IMR-90 (cell line): ENCODE measurements at regions not wholly inside any gene's neighbourhood (a gene's known extent, or its start where the extent isn't known, plus 50 kb on each side); places are given as distances from the start of the nearest gene placed in this dataset.

ENCODE experiments used
- ATAC-seq: fragments of 200-7000 bp; cut with Tn5 transposase; 2 replicates; pipeline ENCODE4 v1.9.1; 2020; ENCODE audit warnings: low read depth, mild to moderate bottlenecking, moderate library complexity
- BruUV-seq: library from RNA; stranded (reverse); fragments of 400-500 nt; replicated peaks from 2 replicates; lab custom pipeline; 2021; lab: Mats Ljungman, UMichigan
- CTCF ChIA-PET: fragments of 300-600 bp; formaldehyde crosslinking; extraction: SDS; loops from one replicate; lab custom pipeline; 2021; ENCODE audit warnings: antibody characterized with exemption; lab: Yijun Ruan, JAX
- POLR2A ChIA-PET: fragments of 300-600 bp; sonication (Branson Sonifier 250); formaldehyde crosslinking; loops from one replicate; lab custom pipeline; 2022; ENCODE audit warnings: antibody characterized with exemption; ENCODE audit not compliant: unreplicated experiment; lab: Charles Lee
- DNase-seq: peaks from one replicate; pipeline ENCODE4 v3.0.0; 2013
- H2AFZ ChIP-seq: replicated peaks from 2 replicates; pipeline ENCODE3; 2013; ENCODE audit warnings: low read length, mild to moderate bottlenecking; ENCODE audit not compliant: poor library complexity
- H2AK5ac ChIP-seq: 2 replicates; pipeline ENCODE4 v1.6.1; 2013; ENCODE audit warnings: low read depth, low read length, inconsistent platforms
- H2AK9ac ChIP-seq: replicated peaks from 2 replicates; pipeline ENCODE3; 2013; ENCODE audit warnings: mild to moderate bottlenecking, low read depth, low read length, moderate library complexity; ENCODE audit not compliant: poor library complexity
- H2BK120ac ChIP-seq: 2 replicates; pipeline ENCODE4 v1.6.1; 2013; ENCODE audit warnings: low read depth, low read length, inconsistent platforms
- H2BK15ac ChIP-seq: 3 replicates; pipeline ENCODE4 v1.6.1; 2013; ENCODE audit warnings: low read depth, low read length, inconsistent platforms
- H2BK20ac ChIP-seq: 2 replicates; pipeline ENCODE4 v1.6.1; 2013; ENCODE audit warnings: low read depth, mild to moderate bottlenecking, inconsistent platforms, low read length, moderate library complexity
- H2BK5ac ChIP-seq: 2 replicates; pipeline ENCODE4 v1.6.1; 2013; ENCODE audit warnings: mild to moderate bottlenecking, low read depth, low read length, inconsistent platforms; ENCODE audit not compliant: poor library complexity, severe bottlenecking
- H3K14ac ChIP-seq: replicated peaks from 2 replicates; pipeline ENCODE4 v1.6.1; 2013; ENCODE audit warnings: low read depth, low read length, inconsistent platforms
- H3K18ac ChIP-seq: 2 replicates; pipeline ENCODE4 v1.6.1; 2013; ENCODE audit warnings: low read depth, low read length, control low read depth
- H3K23ac ChIP-seq: 2 replicates; pipeline ENCODE4 v1.6.1; 2013; ENCODE audit warnings: low read depth, low read length, inconsistent platforms
- H3K27ac ChIP-seq: 2 replicates; pipeline ENCODE4 v1.5.1; 2013; ENCODE audit warnings: mild to moderate bottlenecking, control low read depth, low read length; ENCODE audit not compliant: insufficient read depth
- H3K27me3 ChIP-seq: 2 replicates; pipeline ENCODE4 v1.6.1; 2013; ENCODE audit warnings: low read length; ENCODE audit not compliant: control insufficient read depth, insufficient read depth
- H3K36me3 ChIP-seq: 2 replicates; pipeline ENCODE4 v1.6.1; 2013; ENCODE audit warnings: low read length, mixed read lengths; ENCODE audit not compliant: control insufficient read depth, insufficient read depth
- H3K4ac ChIP-seq: 2 replicates; pipeline ENCODE4 v1.6.1; 2013; ENCODE audit warnings: low read depth, low read length, inconsistent platforms
- H3K4me1 ChIP-seq: 2 replicates; pipeline ENCODE4 v1.6.1; 2013; ENCODE audit warnings: low read length, mixed read lengths; ENCODE audit not compliant: control insufficient read depth, insufficient read depth
- H3K4me2 ChIP-seq: 2 replicates; pipeline ENCODE4 v1.6.1; 2013; ENCODE audit warnings: low read depth, mild to moderate bottlenecking, control low read depth, low read length, moderate library complexity
- H3K4me3 ChIP-seq: 2 replicates; pipeline ENCODE4 v1.5.1; 2013; ENCODE audit warnings: low read depth, mild to moderate bottlenecking, control low read depth, low read length, moderate library complexity; ENCODE audit not compliant: insufficient read depth
- H3K56ac ChIP-seq: 2 replicates; pipeline ENCODE4 v1.6.1; 2013; ENCODE audit warnings: low read length, inconsistent platforms; ENCODE audit not compliant: insufficient read depth; ENCODE audit errors: extremely low read depth
- H3K79me1 ChIP-seq, 2 experiments: 2 replicates each; pipeline ENCODE4 v1.6.1; 2013; ENCODE audit warnings: low read length in 2 of 2, inconsistent platforms in 1 of 2, low read depth in 1 of 2
- H3K9ac ChIP-seq: 2 replicates; pipeline ENCODE4 v1.6.1; 2013; ENCODE audit warnings: low read depth, low read length, control low read depth
- H3K9me1 ChIP-seq: 2 replicates; pipeline ENCODE4 v1.6.1; 2013; ENCODE audit warnings: low read length, inconsistent platforms; ENCODE audit not compliant: insufficient read depth
- H3K9me3 ChIP-seq: 2 replicates; pipeline ENCODE4 v1.6.1; 2013; ENCODE audit warnings: low read length; ENCODE audit not compliant: control insufficient read depth, insufficient read depth
- H4K20me1 ChIP-seq: 2 replicates; pipeline ENCODE4 v1.6.1; 2013; ENCODE audit warnings: low read length, inconsistent platforms; ENCODE audit not compliant: insufficient read depth
- H4K5ac ChIP-seq: 2 replicates; pipeline ENCODE4 v1.6.1; 2013; ENCODE audit warnings: mild to moderate bottlenecking, low read depth, low read length, control low read depth
- H4K8ac ChIP-seq, 2 experiments: 2 replicates each; pipeline ENCODE4 v1.6.1; 2013; ENCODE audit warnings: low read depth in 2 of 2, low read length in 2 of 2, control low read depth in 1 of 2, inconsistent platforms in 1 of 2
- H4K91ac ChIP-seq: 2 replicates; pipeline ENCODE4 v1.6.1; 2013; ENCODE audit warnings: low read depth, low read length, inconsistent platforms; ENCODE audit not compliant: insufficient read depth
- BHLHE40 ChIP-seq: fragments of 150-350 bp; IDR thresholded peaks from 2 replicates; pipeline ENCODE4 v1.6.1; 2016; ENCODE audit warnings: mild to moderate bottlenecking, low read depth, low read length
- CEBPB ChIP-seq: IDR thresholded peaks from 2 replicates; pipeline ENCODE4 v1.6.1; 2012; ENCODE audit warnings: low read depth, low read length, improper control_type of control experiment
- CHD1 ChIP-seq: IDR thresholded peaks from 2 replicates; pipeline ENCODE4 v1.6.1; 2012; ENCODE audit warnings: low read depth, low read length, improper control_type of control experiment
- CTCF ChIP-seq: conservative IDR thresholded peaks from 2 replicates; pipeline ENCODE4 v1.5.1; 2012; ENCODE audit warnings: mild to moderate bottlenecking, low read depth, low read length, improper control_type of control experiment
- FOS ChIP-seq: fragments of 150-350 bp; IDR thresholded peaks from 2 replicates; pipeline ENCODE4 v1.6.1; 2016; ENCODE audit warnings: low read depth, low read length
- MAFK ChIP-seq: IDR thresholded peaks from 2 replicates; pipeline ENCODE4 v1.6.1; 2012; ENCODE audit warnings: low read depth, low read length, improper control_type of control experiment
- MAZ ChIP-seq: IDR thresholded peaks from 2 replicates; pipeline ENCODE4 v1.6.1; 2012; ENCODE audit warnings: low read depth, mild to moderate bottlenecking, low read length, improper control_type of control experiment, moderate library complexity, borderline replicate concordance
- MXI1 ChIP-seq: IDR thresholded peaks from 2 replicates; pipeline ENCODE4 v1.6.1; 2012; ENCODE audit warnings: low read depth, mild to moderate bottlenecking, low read length, moderate library complexity, borderline replicate concordance
- NFE2L2 ChIP-seq: fragments of 150-350 bp; IDR thresholded peaks from 2 replicates; pipeline ENCODE4 v1.6.1; 2016; ENCODE audit warnings: low read depth, mild to moderate bottlenecking, low read length
- POLR2A ChIP-seq: IDR thresholded peaks from 2 replicates; pipeline ENCODE4 v1.6.1; 2012; ENCODE audit warnings: mild to moderate bottlenecking, low read depth, low read length
- RAD21 ChIP-seq: IDR thresholded peaks from 2 replicates; pipeline ENCODE4 v1.6.1; 2012; ENCODE audit warnings: low read length, improper control_type of control experiment
- RCOR1 ChIP-seq: IDR thresholded peaks from 2 replicates; pipeline ENCODE4 v1.6.1; 2012; ENCODE audit warnings: mild to moderate bottlenecking, low read length, improper control_type of control experiment; ENCODE audit not compliant: insufficient replicate concordance
- RFX5 ChIP-seq: IDR thresholded peaks from 2 replicates; pipeline ENCODE4 v1.8.0; 2012; ENCODE audit warnings: low read depth, mild to moderate bottlenecking, low read length, moderate library complexity
- SMC3 ChIP-seq: fragments of 150-350 bp; IDR thresholded peaks from 2 replicates; pipeline ENCODE4 v1.6.1; 2016; ENCODE audit warnings: low read depth, mild to moderate bottlenecking, antibody characterized with exemption, low read length, moderate library complexity
- WGBS, 2 experiments: methylation state at CpG; one replicate each; pipeline versions ENCODE4 v1.1.5 to v1.1.7; 2013; ENCODE audit warnings: missing lambda C conversion rate in 2 of 2; ENCODE audit not compliant: insufficient read length in 1 of 2; ENCODE audit errors: extremely low coverage in 2 of 2; 5-methylcytosine and 5-hydroxymethylcytosine counted together
- dilution Hi-C: fragments of 300-500 bp; cut with HindIII; formaldehyde crosslinking; loops from one replicate; pipeline ENCODE4 v1.14.3; 2018; ENCODE audit warnings: low sequenced_read_pairs; ENCODE audit not compliant: unreplicated experiment
- in situ Hi-C: fragments of 300-500 bp; cut with MboI; formaldehyde crosslinking; loops from 3 replicates; pipeline ENCODE4 v1.14.3; 2019; ENCODE audit warnings: low sequenced_read_pairs, inconsistent platforms, mixed read lengths
- intact Hi-C: fragments of 100-400 bp; cut with micrococcal nuclease; formaldehyde crosslinking; loops from 2 replicates; pipeline ENCODE4 v1.10.0; 2022
- TF ChIP-seq, protein P1 (sequence below): fragments of 150-350 bp; IDR thresholded peaks from 2 replicates; pipeline ENCODE4 v1.6.1; 2017; ENCODE audit warnings: mild to moderate bottlenecking, antibody characterized with exemption, low read length, low read depth
- TF ChIP-seq, protein P2 (sequence below): fragments of 150-350 bp; IDR thresholded peaks from 2 replicates; pipeline ENCODE4 v1.6.1; 2016; ENCODE audit warnings: low read depth, mild to moderate bottlenecking, low read length, moderate library complexity, borderline replicate concordance

DNA sequence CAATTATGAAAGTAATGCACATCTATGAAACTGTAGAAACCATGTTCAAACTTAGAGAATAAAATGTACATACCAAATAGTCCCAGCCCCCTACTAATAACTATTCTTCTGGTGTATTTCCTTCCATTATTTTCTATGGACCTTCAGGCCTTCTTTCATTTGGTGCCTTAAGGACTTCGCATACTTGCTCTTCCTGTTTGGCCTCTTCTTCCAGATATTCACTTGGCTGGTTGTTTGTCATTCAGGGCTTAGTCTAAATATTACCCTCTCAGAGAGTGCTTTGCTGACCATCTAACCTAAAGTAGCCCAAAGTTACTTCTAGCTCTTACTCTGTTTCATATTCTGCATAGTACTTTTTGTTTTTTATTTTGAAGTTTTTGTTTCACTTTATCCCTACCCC, 70.3 kb upstream of the ARMCX2 start:
- TF ChIP-seq SMC3 (no peak), CEBPB (no peak), BHLHE40 (no peak), RCOR1 (no peak), CHD1 (no peak), CTCF (no peak), MAFK (no peak), MAZ (no peak), RFX5 (no peak), POLR2A (no peak), NFE2L2 (no peak), RAD21 (no peak), FOS (no peak), MXI1 (no peak)
- TF ChIP-seq, protein P1, sequence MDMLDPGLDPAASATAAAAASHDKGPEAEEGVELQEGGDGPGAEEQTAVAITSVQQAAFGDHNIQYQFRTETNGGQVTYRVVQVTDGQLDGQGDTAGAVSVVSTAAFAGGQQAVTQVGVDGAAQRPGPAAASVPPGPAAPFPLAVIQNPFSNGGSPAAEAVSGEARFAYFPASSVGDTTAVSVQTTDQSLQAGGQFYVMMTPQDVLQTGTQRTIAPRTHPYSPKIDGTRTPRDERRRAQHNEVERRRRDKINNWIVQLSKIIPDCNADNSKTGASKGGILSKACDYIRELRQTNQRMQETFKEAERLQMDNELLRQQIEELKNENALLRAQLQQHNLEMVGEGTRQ, result no peak
- TF ChIP-seq, protein P2, sequence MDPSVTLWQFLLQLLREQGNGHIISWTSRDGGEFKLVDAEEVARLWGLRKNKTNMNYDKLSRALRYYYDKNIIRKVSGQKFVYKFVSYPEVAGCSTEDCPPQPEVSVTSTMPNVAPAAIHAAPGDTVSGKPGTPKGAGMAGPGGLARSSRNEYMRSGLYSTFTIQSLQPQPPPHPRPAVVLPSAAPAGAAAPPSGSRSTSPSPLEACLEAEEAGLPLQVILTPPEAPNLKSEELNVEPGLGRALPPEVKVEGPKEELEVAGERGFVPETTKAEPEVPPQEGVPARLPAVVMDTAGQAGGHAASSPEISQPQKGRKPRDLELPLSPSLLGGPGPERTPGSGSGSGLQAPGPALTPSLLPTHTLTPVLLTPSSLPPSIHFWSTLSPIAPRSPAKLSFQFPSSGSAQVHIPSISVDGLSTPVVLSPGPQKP, result no peak
- BruUV-seq, result no TSS peak
- no peak overlapping the region for H4K91ac ChIP-seq
- in situ Hi-C loops, result no loop called here
- no peaks in the 10 kb centered on the region for H3K27me3 ChIP-seq
- H3K14ac ChIP-seq, result no peak overlapping the region
- no peak for ATAC-seq
- no peak overlapping the region for H2BK15ac ChIP-seq
- CTCF ChIA-PET, result interaction anchor here (0.7 kb wide), 1 partner anchor 11 kb away, joined by 4 read pairs; no protein-coding TSS in a partner anchor
- H3K9me1 ChIP-seq, result no peaks in the 10 kb centered on the region
- H3K79me1 ChIP-seq, result no peaks in the 10 kb centered on the region
- H2AFZ ChIP-seq, result no peak overlapping the region
- no peak overlapping the region for H2AK9ac ChIP-seq
- no peak overlapping the region for H3K27ac ChIP-seq
- H3K56ac ChIP-seq, result no peak overlapping the region
- H4K20me1 ChIP-seq, result no peaks in the 10 kb centered on the region
- H3K36me3 ChIP-seq, result no peaks in the 10 kb centered on the region
- no peak overlapping the region for H4K5ac ChIP-seq
- WGBS, 2 experiments, result no CpG with 5 or more reads among the region's 1 CpG
- POLR2A ChIA-PET, result no interaction called here
- H3K9ac ChIP-seq, result no peak overlapping the region
- no peak overlapping the region for H3K18ac ChIP-seq
- H2AK5ac ChIP-seq, result no peak overlapping the region
- no peak overlapping the region for H2BK20ac ChIP-seq
- no peak for DNase-seq
- no peak overlapping the region for H3K23ac ChIP-seq
- H2BK120ac ChIP-seq, result no peak overlapping the region
- H4K8ac ChIP-seq, result no peak overlapping the region
- H3K4me2 ChIP-seq, result no peak overlapping the region
- intact Hi-C loops, result no loop called here
- no peak overlapping the region for H3K4ac ChIP-seq
- no peaks in the 10 kb centered on the region for H3K4me1 ChIP-seq
- no peaks in the 10 kb centered on the region for H3K9me3 ChIP-seq
- H3K4me3 ChIP-seq, result no peak overlapping the region
- H2BK5ac ChIP-seq, result no peak overlapping the region
- dilution Hi-C loops, result no loop called here
